Activated CD4-positive, CD25-positive, alpha-beta regulatory T cell treated with anti-CD3 and anti-CD28 coated beads, Interleukin-2, amount 50 U/mL, for 24 hours (primary cell): ENCODE measurements at regions not wholly inside any gene's neighbourhood (a gene's known extent, or its start where the extent isn't known, plus 50 kb on each side); places are given as distances from the start of the nearest gene placed in this dataset.

ENCODE experiments used
- ATAC-seq, 2 donors: fragments of 150-1000 bp; cut with Tn5 transposase; one replicate each; pipeline ENCODE4 v1.10.0; 2021; ENCODE audit warnings: mild to moderate bottlenecking in 1 of 2, moderate library complexity in 1 of 2

DNA sequence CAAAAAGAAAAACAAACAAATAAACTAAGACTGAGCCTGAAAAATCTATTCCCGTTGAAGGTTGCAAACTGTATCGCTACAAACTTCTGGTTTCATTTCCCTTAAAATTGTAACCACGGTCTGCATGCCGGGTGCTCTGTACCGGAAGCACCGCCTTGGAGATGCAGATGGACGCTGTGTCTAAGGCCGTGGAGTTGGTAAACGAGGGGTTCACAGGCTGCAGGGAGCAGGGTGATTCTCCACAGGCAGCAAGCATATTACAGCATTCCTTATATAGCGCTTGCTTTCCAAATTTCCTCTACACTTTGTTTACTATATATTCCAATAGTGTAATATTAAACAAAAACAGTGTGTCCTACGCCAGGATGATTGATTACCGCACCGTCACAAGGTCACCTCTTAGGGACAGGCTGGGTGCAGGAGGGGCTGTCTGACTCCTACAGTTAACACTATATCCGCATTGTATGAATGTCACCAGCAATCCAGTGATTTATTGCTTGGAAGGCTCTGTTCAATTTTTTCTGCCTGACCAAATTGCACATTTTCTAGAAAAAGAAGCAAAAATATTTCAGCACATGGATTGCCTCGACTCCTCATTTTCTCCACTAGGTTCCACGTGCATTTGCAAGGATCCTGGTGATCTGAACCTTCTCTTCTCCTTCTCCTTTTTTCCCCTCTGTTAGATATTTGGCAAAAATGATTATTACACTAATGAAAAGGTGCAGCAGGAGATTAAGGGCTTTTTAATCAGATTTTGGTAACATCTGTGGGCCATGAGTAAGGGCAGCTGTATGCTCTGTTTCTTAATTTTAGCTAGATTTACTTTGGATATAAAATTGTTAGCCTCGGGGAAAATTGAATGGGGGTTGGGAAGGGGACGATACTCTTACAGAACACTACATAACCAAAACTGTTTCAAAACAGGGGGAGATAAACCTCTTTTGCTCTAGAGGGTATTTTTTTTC, 325.8 kb upstream of the MGMT start:
- no peak for ATAC-seq

DNA sequence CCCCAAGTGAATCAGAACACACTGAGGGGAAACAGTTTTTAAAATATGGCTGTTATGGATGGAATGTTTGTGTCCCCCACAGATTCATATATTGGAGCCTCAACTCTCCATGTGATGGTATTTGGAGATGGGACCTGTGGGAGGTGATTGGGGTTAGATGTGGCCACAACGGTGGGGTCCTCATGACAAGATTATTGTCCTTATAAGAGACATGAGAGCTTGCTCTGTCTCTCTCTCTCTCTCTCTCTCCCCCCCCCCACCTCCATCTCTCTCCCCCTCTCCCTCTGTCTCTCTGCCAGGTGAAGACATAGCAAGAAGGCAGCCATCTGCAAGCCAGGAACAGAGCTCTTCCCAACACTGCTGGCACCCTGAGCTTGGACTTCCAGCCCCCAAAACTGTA, 315.8 kb upstream of the MGMT start:
- no peak for ATAC-seq

DNA sequence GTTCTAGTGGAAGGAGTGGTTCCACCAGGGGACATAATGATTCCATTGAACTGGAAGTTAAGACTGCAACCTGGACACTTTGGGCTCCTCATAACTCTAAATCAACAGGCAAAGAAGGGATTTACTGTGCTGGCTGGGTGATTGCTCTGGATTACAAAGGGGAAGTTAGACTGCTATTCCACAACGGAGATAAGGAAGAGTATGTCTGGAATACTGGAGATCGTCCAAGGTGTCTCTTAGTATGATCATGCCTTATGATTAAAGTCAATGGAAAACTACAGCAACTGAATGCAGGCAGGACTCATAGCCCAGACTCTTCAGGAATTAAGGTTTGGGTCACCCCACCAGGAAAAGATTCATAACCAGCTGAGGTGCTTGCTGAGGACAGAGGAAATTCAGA, 310.6 kb upstream of the MGMT start:
- ATAC-seq = no peak

DNA sequence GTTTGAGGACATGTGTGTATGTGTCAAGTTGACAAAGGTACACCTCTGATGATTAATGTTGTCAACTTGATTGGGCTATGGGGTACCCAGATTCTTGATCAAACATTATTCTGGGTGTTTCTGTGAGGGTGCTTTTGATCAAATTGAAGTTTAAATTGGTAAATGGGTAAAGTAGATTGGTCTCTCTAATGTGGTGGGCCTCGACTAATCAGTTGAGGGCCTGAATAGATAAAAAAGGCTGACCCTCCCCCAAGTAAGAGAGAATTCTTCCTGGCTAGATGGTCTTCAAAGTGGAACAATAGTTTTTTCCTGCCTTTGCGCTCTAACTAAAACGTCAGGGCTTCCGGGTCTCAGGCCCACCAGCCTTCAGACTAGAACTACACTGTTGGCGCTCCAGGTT, 309.9 kb upstream of the MGMT start:
- ATAC-seq = no peak

DNA sequence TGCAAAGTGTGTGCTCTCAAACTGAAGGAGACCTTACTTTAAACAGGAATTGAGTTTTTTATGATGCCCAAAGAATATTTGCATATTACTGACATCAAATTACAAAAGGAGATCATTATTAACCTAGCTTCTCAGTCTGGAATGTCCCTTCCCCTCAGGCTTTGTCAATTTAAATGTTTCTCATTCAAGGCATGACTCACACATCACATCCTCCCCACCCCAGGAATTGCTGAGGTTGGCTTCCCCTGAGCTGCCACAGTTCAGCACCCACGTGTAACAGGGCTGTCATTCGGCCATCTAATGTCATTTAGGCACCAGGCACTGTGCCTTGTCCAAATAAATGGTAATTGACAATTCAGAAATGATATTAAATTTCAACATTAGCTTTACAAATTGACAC, 305.9 kb upstream of the MGMT start:
- peak; percentile 63 to 71 for ATAC-seq

DNA sequence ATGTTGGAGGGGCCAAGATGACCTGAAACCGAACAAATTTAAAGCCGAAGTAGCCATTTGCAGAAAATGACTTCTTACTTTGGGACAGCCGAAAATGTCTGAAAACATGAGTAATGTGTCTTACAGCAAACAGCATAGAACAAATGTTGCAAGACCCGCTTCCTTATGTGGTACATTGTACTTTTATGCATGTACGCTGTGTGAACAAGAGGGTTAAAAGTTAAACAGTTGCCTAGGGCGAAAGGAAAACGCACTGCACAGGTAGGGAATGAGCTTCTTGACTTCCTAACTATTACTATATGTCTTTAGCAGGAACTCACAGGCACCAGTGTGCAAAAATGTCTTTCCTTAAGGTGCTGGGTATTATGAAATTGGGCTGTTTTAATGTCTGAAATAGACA, 303.5 kb upstream of the MGMT start:
- ATAC-seq = no peak

DNA sequence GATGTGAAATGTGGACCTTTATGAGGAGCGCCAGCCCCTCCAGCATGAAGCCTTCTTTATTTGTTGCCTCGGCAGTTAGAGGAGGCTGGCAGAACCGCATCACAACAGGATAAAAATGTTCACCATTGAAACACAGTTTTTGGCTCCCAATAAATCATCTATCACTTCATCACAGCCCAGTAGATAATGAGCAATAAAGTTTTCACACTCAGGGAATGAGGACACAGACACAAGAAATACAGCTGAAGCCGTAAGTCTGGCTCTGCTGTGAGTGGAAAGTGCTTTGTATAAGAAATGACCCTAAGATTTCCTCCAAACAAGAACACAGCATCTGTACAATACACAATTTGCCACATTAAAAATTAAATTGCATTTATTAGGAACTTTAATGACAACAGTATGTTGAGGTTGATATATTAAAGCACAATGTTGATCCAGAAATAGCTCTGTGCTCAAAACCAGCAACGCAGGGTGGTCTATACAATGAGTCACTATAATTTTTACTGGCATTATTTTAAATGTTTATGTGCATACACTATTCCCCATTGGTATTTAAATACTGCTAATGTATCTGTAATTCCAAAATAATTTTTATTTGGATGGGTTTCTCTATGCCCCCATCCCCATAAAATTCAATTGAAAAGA, 301.8 kb upstream of the MGMT start:
- ATAC-seq = no peak

DNA sequence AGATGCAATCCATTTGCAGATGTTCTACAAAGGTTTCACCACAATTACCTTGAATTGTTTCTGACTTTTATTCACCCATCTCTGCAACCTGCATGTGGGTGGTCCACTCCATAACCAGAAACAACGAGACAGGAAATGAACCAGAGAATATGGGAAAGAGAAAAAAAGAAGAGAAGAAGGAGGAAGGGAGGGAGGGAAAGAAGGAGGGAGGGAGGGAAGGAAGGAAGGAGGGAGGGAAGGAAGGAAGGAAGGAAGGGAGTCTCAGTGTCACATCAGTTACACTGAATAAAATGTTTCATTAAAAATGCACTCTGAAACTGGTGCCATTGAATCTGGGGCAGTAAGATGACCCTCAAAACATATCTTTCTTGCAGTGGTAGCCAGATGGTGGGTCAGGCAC, 301.3 kb upstream of the MGMT start:
- no peak for ATAC-seq

DNA sequence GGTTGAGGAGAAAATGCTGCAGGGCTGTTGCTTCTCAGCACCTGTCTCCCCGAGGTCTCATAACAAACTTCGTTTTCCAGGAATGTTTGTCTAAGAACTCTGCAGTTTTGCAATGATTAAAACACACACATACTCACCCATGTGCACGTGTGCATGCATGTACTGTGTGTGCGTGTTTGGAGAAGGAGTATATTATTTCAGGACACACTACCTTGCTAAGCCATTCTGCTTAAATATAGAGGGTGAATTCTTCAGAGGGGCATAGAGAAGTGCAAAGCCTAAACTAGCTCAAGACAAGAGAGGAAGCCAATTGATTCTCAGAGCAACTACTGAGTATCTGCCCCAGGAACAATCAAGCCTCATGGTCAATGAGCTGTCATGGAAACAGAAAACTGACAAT, 298.4 kb upstream of the MGMT start:
- ATAC-seq = no peak

DNA sequence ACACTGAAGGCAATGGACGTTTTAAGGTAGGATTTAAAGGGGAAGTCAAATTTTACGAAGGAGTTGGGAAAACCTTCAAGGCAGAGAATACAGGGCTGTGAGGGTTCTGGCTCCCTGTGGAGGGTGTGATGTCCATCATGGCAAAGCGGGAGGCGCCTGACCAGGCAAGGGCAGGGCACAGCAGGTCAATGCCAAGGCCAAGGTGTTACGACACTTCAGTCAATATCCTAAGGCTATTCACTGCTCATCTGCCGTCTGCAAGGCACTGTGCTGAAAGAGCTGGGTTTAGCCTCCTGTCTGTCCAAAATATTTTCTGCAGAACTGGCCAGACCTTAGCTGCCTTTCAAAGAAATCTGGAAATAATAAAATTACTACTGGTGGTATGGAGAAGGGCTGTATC, 297.9 kb upstream of the MGMT start:
- no peak for ATAC-seq

DNA sequence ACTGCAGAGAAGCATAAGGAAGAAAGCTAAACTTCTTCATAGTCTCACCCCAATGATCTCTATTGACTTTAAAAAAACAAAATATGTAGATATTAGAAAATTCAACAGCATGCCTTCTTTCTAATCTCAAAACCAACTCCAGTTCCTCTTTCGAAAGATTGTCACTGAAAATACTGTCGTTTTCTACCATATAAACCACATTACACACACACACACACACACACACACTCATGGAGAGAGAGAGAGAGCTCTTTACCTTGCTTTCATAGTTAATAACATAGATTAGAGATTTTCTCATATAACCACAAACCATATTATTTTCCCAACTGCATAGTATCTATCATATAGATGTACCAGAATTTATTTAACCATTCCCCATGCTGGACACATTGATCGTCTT, 296.2 kb upstream of the MGMT start:
- ATAC-seq = no peak

DNA sequence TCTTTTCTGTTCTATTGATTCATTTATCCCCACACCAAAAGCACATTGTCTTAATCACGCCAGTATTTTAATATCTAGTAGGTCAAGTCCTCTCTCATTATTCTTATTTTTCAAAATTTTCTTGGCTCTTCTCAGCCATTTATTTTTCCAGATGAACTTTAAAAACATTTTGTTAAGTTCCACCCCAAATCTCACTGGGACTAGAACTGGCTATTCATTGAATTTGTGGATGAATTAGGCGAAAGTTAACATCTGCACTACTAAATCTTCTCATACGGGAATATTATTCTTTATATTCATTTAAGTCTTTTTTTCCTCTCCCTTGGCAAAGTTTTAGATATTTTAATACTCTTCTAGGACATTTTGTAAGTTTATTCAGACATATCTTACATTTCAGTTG, 295.2 kb upstream of the MGMT start:
- ATAC-seq = no peak

DNA sequence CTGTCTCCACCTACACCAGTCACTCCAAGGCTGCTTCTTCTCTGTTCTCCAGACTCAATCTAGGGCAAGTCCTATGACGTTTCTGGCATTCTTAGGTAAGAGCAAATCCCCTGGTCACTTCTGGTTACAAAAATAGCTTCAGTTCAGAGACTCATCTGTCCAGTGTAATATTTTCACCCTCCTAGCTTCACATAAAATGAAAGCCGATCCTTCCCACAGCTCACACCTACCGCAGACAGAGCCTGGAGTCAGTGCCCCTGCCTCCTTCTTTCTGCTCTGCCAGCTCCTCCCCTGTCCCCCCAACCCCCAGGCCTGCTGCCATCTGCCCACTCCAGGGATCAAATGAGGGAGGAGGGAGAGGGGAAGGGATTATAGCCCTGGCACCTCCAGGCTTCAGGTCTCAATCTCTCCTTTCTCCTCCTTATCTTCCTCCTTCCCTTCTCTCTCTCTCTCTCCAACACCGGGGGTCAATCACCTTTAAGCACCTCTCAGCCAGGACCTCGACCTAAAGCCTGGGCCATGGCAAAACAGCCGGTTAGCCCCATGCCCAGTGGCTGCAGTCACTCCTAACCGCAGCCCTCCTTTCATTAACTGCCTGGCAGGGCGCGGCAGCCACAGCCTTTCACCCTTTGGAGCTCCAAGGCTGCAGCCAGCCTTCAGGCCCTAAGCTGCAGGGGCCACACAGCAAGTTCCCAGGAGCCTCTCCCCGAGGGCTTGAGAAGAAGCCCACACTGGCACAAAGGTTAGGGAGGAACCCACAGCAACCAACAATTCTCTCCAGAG, 292.6 kb upstream of the MGMT start:
- no peak for ATAC-seq

DNA sequence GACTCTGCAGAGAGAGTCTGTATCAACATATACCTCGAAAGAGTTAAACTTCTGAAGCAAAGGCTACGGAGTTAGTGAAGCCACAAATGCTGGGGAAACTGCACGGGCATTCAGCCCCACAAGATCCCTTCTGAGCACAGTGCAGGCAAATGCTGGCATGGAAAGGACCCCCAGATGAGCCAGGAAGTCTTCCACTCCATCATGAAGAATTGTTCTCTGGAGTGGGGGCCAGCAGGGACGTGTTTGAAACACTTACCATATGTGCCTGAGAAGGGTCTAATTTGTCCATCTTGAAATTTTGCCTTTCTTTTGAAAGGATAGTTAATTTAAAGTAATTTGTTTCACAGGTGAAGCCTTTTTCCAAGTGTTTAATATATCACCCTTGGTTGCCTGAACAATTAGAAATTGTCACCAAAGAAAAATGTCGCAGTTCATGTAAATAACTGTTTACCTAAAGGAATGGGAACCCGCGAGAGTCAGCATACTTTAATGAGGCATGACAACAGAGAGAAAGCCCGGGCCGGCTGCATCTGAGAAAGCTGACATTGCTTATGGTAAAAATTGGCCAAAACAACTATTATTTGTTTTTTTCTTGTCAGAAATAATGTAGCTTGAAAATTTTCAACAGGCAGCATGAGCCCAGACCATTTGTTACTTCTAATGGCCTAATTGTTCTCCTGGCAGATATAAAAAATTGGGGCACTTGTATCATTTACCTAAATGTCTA, 287.6 kb upstream of the MGMT start:
- no peak for ATAC-seq

DNA sequence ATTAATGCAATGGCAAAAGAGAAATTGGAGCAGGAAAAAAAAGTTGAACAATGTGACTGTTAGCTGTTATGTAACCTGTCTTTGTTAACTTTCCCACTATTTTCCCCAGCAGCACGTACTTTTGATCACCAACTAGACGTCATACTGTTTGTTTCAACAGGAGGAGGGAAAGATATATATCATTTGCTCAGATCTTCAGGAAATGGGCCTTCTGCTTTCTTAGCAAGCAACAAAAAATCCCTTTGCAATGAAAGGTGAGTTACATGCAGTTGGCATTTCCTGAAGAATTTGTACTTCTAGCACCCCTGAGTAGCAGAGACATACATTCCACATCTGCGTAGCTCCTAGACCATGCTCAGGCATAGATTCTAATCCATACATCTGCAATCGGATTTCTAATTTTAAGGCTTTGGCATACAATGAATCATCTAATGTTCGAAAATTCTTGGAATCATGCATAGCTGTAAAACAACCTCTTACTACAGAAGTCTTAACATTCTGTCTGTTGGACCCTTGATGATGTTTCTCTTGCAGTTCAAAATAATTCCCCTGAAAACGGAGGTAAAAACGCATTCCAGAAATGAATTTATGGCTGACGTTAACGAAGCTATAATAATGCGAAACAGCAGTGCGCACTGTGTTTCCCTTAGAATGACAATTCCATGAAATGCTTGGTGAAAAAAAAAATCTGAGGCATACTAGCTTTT, 286.9 kb upstream of the MGMT start:
- ATAC-seq = no peak

DNA sequence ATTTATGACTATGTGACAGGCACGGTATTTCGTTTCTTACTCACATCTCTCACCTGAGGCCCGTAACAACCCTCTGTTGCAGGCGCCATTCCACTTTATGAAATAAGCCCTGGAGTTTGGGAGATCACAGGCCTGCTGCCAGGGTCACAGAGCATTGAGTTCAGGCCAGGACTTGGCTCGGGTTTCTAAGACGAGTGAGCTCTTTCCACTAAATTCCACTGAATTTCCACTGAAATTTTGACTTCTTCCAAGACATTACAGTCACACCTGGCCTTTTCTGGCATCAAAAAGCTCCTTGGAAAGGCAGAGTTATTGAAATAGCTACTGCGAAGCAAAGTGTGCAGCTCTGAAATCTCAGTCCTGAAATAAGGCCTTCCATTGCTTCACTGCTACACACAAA, 282.8 kb upstream of the MGMT start:
- no peak for ATAC-seq

DNA sequence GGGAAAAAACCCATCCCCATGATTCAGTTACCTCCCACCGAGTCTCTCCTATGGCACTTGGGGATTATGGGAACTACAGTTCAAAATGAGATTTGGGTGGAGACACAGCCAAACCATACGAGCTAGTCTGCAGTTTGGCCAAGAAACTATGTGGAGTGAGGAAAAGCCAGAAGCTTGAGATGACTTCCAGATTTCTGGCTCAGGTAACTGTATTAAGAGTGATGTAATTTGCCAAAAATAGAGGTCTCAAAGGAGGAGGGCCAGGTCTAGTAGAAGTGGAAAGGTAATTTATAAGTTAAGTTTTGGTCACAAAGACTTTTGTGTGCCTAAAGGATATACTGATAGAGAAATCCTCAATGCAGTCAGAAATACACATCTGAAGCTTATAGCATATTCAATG, 279.7 kb upstream of the MGMT start:
- ATAC-seq = no peak

DNA sequence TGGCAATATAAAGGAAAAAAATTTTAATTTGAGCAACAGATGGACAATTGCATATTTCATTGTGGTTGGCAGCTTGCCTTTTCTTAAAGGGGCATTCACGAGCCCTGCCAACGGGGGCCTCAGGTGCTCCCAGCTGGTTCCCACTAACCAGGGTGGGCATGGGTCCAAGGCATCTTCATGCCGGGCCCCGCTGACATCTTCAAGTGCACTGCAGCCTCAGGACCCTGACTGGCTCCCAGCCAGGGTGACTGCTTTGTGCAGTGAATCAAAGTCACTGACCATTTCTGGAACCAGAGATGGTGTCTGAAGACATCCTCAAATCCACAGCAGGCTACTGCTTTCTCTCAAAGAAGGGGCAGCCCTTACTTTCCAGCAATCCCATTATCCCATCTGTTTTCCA, 275.2 kb upstream of the MGMT start:
- ATAC-seq = no peak

DNA sequence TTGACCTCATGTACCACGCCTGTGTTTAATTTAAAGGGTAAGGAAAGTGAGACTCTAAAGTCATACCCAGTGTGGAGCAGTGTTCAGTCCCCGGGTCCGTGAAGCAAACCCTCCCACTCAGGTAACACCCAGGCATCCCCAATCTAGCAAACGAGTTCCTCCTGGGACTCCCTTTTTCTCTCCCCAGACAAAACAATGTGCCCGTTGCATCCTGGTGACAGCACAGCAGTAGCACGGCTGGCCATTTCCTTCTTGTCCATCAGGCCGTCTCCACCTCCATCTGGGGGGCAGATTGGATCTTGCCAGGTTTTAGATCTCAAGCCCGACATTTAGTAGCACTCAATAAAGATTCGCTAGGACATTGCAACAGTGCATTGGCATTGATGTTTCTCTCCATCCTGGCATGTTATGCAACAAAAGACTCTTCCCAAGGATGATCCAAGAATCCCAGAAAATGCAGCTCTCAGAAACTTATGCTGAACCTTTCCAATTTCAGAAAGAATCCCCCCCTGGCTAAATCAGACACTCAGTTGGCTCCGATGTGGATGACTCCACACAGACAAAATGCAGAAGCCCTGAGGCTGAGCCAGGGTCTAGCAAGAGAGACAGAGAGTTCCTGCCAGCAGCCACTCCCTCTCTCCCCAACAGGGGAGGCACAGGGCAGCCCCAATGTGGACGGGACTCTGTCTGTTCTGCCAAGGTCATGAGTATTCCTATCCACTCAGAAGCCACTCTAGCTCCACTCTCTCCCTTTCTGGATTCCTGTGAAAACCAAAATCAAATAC, 274.5 kb upstream of the MGMT start:
- no peak for ATAC-seq

DNA sequence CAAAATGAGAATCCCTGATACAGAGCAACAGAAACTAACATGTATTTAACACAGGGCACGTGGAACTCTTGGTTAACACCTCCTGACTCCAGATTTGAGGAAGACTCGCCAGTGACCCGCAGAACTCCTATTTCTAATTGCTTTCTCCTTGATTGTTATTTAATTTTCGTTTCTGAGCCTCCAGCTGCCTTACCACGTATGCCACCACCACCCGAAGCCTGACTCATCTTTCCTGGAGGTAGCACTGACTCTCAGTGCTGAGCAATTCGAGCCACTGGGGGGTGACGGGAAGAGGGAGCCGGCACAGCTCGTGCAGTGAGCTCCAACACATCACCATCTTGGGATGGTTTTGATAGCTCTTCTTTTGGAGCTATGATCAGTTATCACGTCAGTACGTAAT, 273.9 kb upstream of the MGMT start:
- peak in 1 of 2 donors; percentile 61 for ATAC-seq

DNA sequence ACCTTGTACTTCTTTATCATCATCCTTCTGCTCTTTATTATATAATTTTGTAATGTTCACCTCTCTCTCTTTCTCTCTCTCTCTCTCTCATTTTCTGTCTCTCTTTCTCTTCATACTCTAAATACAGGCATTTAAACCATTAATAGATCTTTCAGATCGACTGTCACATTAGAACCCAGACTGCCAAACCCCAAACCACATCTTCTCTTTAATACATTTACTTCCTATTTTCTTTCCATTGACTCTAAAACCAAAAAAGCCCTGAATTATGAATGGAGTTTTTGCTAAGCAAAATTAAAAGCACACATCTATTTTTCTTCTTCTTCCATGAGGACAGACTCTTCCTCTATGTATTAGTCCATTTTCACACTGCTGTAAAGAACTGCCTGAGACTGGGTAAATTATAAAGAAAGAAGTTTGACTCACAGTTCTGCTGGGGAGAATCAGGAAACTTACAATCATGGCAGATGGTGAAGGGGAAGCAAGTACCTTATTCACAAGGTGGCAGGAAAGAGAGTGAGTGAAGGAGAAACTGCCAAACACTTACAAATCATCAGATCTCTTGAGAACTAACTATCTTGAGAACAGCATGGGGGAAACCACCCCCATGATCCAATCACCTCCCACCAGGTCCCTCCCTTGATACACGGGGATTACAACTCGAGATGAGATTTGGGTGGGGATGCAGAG, 272.7 kb upstream of the MGMT start:
- ATAC-seq = no peak
